ENCODE measurements at regions not wholly inside any gene's neighbourhood (a gene's known extent, or its start where the extent isn't known, plus 50 kb on each side); places are given as distances from the start of the nearest gene placed in this dataset.

GRCh38 chr2:216320852-216321251 lies 51.4 kb downstream of the MARCHF4 start:
- no peak for DNase-seq

GRCh38 chr2:216319771-216320170 lies 52.5 kb downstream of the MARCHF4 start:
- DNase-seq: no peak

DNA sequence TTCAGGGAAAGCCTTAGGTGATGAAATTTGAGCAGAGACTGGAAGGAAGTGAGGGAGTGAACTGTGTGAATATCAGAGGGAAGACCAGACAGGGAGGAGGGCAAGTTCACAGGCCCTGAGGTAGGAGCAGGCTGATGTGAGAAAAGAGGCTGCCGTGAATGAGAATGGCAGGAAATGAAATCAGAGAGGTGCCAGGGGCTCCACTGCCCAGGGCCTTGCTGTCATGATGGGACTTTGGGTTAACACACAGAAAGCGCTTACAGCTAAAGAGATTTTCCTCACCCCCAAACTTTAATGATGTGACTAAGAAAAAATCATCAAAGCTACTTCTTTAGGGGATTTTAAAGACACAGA lies 53.8 kb downstream of the MARCHF4 start:
- DNase-seq: no peak

DNA sequence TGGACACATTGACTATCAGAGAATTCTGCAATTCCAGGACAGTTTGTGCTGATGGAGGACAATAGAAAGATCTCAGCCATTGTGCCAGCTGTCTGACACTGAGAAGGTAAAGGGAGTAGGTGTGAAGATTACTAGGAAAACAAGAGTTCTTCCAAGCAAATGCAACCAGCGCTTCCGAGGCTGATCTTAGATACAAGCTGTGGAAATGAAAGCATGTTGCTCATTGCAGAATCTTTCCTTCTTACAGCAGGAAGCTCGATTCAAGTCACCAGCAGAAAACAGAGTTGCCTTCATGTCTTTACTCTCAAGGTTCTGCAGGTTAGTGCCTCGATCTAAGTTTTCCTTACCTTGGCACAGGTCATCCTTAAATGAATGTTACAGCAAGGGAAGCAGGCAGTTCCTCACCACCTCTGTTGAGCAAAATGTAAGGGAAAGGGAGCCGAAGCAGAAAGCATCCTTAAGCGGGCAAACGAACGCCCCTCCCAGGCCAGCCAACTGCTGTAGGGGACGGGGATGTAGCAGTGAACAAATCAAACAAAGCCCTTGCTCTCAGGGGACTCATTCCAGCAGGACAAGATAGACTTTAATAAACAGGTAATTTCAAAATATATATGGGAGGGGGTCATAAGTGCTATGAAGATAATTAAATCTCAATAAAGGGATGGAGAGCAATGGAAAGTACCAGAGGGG lies 54.3 kb downstream of the MARCHF4 start:
- no peak for DNase-seq

- DNase-seq: no peak
These were observed 55.5 kb downstream of the MARCHF4 start for GRCh38 chr2:216316743-216317142.

DNA sequence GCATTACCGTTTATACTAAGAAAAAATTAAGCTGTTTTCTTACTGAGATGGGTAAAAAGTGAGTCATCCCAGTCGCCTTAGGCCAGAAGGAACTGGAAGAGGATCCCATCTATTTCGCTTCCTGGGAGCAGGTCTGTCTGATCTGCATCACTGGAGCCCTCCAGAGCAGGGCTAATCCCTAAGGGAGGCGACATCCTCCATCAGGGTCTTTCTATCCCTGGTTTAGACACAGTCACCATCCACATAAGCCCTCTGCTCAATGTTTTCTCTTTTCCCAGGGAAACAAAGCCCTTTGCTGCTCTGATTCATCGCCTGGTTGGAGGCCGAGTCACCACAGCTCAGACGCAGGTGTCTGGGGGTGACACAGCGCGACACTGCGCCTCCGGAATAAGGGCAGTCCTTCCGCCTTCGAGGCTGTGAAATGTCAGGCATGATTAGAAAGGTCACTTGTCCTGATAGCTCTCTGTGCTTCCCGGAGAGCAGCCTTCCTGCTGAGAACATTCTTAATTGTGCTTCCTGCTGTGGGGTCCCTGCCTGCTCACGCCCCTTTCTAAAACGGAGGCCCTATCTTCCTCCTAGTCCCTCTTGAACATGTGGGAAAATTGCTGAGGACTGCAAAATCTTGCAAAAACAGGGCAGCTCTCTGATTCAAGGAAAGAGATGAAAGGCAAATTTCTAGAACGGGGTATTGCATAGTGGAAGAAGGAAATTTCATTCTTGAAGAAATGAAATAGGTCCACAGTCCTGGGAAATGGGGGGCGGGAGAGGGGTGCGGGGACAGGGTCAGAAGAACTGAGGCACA lies 56.3 kb downstream of the MARCHF4 start:
- peak; percentile 49 for DNase-seq

GRCh38 chr2:216312441-216312840 lies 59.8 kb downstream of the MARCHF4 start:
- no peak for DNase-seq

- no peak for DNase-seq
These were observed 63.7 kb downstream of the MARCHF4 start for GRCh38 chr2:216308576-216308975.

- no peak for DNase-seq
These were observed 64.8 kb downstream of the MARCHF4 start for GRCh38 chr2:216307496-216307895.

- DNase-seq: no peak
These were observed 65.4 kb downstream of the MARCHF4 start for GRCh38 chr2:216306868-216307267.

GRCh38 chr2:216305574-216305973 lies 66.7 kb downstream of the MARCHF4 start:
- DNase-seq: no peak

DNA sequence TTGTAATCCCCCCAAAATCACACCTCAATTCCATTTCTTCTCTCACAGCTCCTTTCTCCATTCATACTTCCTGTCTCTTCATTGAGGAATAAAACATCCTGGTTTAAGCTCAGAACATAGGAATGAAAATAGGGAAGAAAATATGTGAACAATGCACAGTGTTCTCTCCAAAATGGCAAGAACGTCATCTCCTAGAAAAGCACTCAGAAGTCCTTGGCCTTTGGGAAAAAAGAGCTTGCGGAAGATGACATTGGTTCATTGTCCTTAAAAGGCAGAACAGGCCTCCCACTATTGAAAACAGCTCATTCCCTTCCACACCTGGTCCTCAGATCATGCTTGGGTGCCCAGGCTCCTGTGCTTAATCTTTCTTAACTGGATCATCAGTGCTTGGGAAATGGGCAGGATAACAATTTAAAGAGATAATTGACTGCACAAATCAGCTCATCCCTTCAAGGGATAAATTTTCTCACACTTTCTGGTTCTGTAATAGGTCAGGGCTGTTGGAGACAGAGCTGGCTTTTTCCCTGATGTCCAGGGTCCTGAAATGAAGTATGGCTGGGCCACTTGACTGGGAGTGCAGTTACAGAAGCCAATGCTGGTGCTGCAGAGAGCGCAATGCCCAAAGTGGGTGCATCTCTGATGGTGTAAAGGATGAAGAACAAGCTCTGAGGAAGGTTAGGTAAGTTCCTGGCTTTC lies 69.2 kb downstream of the MARCHF4 start:
- no peak for DNase-seq

GRCh38 chr2:216300906-216301305 lies 71.4 kb downstream of the MARCHF4 start:
- no peak for DNase-seq

- DNase-seq: no peak
These were observed 72.7 kb downstream of the MARCHF4 start for GRCh38 chr2:216299588-216299987.

- DNase-seq: peak; percentile 32
These were observed 73.4 kb downstream of the MARCHF4 start for GRCh38 chr2:216298719-216299495.

GRCh38 chr2:216296856-216297255 lies 75.4 kb downstream of the MARCHF4 start:
- no peak for DNase-seq

DNA sequence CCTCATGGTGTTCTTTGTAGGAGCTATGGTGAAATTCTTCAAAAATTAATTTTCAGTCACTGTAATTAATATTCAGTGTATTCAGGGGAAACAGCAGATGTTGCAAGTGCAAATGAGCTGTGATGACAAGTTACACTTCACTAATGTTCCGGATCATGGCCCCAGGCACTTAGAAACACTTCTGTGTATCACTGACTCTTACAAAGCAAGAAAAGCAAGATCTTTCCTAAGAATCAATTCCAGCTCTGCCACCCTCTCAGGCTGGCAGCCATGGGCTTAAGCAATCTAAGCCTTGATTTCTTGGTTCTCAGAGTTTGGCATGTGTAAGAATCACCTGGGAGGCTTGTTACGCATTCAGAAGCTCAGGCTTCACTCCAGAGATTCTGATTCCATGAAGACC lies 78.0 kb downstream of the MARCHF4 start:
- no peak for DNase-seq

- no peak for DNase-seq
These were observed 78.4 kb downstream of the MARCHF4 start for GRCh38 chr2:216293883-216294282.

DNA sequence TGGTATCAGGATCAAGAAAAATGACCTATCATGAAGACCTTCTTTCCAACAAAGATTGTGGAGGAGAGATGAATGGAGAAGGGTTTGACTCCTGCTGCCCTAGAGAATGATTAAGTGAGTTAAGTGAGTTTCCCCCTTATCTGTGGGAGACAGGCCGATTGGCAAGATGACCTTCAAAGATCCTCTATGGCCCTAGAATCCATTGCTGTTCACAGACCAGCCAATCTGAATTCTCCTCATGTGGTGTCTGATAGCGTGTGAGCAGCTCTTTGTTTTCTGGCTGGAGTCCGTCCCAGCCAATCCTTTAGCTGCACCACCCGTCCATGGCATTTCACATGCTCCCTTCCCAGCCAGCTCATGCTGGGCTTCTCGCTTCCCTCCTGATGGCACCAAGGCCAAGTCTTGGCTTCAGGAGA lies 79.4 kb downstream of the MARCHF4 start:
- DNase-seq: no peak

- DNase-seq: no peak
These were observed 79.8 kb downstream of the MARCHF4 start for GRCh38 chr2:216292475-216292874.

DNA sequence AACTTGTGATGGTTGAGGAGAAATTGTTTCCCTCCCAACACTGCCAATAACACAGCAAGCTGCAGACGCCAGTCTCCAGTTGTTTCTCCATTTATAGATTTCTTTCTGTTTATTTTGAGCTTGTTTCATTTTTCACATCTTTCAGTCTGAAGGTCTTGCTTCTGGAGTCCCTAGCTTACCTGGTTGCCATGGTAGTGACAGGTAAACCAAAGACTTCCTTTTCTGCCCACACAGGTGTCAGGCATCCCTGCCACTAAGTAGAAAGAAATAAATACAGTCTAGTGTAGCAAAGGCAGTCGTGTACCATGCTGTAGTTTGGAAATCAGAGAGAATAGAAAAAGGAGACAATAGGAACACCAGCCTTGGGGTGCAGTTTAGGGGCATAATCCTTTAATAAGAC lies 82.8 kb downstream of the MARCHF4 start:
- no peak for DNase-seq

- DNase-seq: no peak
These were observed 85.0 kb downstream of the MARCHF4 start for GRCh38 chr2:216287251-216287650.

- DNase-seq: no peak
These were observed 85.6 kb downstream of the MARCHF4 start for GRCh38 chr2:216286616-216287231.
